ENCODE measurements at regions not wholly inside any gene's neighbourhood (a gene's known extent, or its start where the extent isn't known, plus 50 kb on each side); places are given as distances from the start of the nearest gene placed in this dataset.

DNA sequence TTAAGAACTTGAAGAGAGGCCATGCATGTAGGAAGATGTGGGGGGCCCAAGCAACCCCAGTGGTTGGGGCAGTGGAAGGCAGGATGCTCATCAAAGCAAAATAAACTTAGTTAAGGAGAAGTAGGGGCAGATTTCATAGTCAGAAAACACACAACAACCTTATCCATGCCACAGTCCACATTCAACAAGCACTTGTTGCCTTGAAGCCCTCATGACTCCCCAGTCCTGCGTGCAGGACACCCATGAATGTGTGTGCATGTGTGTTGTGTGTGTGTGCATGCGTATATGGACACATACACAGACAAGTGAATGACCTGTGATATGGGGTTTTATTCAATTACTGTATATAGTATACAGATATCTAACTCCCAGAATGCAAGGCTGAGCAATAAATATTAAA lies 186.9 kb downstream of the PSMG1 start:
- TF ChIP-seq PPARA (CRISPR knock-in tag; IDR thresholded peaks at IDR 0.05; ENCODE audit: borderline replicate concordance) (no peak), CSDC2 (CRISPR knock-in tag; IDR thresholded peaks at IDR 0.05) (no peak), ZFP3 (CRISPR knock-in tag; IDR thresholded peaks at IDR 0.05) (no peak), RARB (CRISPR knock-in tag; IDR thresholded peaks at IDR 0.05) (no peak), PATZ1 (CRISPR knock-in tag; IDR thresholded peaks at IDR 0.05; ENCODE audit: borderline replicate concordance) (no peak), GLIS3 (CRISPR knock-in tag; IDR thresholded peaks at IDR 0.05) (no peak), ISL1 (CRISPR knock-in tag; IDR thresholded peaks at IDR 0.05) (no peak), ZC3H10 (CRISPR knock-in tag; IDR thresholded peaks at IDR 0.05) (no peak), OSR1 (CRISPR knock-in tag; IDR thresholded peaks at IDR 0.05) (no peak), ESRRG (CRISPR knock-in tag; IDR thresholded peaks at IDR 0.05) (no peak), ZFP30 (CRISPR knock-in tag; IDR thresholded peaks at IDR 0.05) (no peak), BACH2 (CRISPR knock-in tag; IDR thresholded peaks at IDR 0.05; ENCODE audit: borderline replicate concordance) (no peak)
- ATAC-seq, result no peak

DNA sequence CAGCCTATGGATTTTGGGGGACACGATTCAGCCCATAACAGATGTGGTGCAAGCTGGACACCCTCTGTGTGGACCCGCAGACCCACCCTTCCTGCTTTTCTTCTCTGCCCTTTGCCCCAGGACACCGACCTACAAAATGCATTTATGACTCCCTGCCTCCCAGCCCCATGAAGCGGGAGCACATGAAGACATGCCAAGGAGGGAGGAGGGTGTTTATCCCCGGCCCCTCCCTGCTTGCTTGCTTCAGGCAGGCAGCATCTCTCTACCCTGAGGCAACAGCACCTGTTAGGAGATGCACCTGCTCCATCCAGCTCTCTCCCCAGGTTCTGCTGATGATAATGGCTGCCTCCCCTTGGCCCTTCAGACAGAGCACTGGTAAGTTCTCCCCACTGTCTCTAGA lies 187.5 kb downstream of the PSMG1 start:
- no peak for ATAC-seq
- TF ChIP-seq ZC3H10 (CRISPR knock-in tag; IDR thresholded peaks at IDR 0.05) (no peak), CSRNP3 (CRISPR knock-in tag; IDR thresholded peaks at IDR 0.05) (no peak), ZNF70 (CRISPR knock-in tag; IDR thresholded peaks at IDR 0.05) (no peak), OSR1 (CRISPR knock-in tag; IDR thresholded peaks at IDR 0.05) (no peak), ZNF565 (CRISPR knock-in tag; conservative IDR thresholded peaks at IDR 0.05; ENCODE audit: low read depth) (no peak), ESRRG (CRISPR knock-in tag; IDR thresholded peaks at IDR 0.05) (no peak), ARNTL (CRISPR knock-in tag; IDR thresholded peaks at IDR 0.05; ENCODE audit: borderline replicate concordance, low read depth) (no peak), RARB (CRISPR knock-in tag; IDR thresholded peaks at IDR 0.05) (no peak), ISL1 (CRISPR knock-in tag; IDR thresholded peaks at IDR 0.05) (no peak), ZFP3 (CRISPR knock-in tag; IDR thresholded peaks at IDR 0.05) (no peak), ZFP30 (CRISPR knock-in tag; IDR thresholded peaks at IDR 0.05) (no peak), TCF4 (CRISPR knock-in tag; IDR thresholded peaks at IDR 0.05; ENCODE audit: borderline replicate concordance) (no peak), PPARA (CRISPR knock-in tag; IDR thresholded peaks at IDR 0.05; ENCODE audit: borderline replicate concordance) (no peak), TOX (CRISPR knock-in tag; IDR thresholded peaks at IDR 0.05; ENCODE audit: borderline replicate concordance) (no peak), SNAI2 (CRISPR knock-in tag; IDR thresholded peaks at IDR 0.05) (no peak), ZNF8 (CRISPR knock-in tag; IDR thresholded peaks at IDR 0.05) (no peak), BACH2 (CRISPR knock-in tag; IDR thresholded peaks at IDR 0.05; ENCODE audit: borderline replicate concordance) (no peak)
- TF ChIP-seq, protein P1, sequence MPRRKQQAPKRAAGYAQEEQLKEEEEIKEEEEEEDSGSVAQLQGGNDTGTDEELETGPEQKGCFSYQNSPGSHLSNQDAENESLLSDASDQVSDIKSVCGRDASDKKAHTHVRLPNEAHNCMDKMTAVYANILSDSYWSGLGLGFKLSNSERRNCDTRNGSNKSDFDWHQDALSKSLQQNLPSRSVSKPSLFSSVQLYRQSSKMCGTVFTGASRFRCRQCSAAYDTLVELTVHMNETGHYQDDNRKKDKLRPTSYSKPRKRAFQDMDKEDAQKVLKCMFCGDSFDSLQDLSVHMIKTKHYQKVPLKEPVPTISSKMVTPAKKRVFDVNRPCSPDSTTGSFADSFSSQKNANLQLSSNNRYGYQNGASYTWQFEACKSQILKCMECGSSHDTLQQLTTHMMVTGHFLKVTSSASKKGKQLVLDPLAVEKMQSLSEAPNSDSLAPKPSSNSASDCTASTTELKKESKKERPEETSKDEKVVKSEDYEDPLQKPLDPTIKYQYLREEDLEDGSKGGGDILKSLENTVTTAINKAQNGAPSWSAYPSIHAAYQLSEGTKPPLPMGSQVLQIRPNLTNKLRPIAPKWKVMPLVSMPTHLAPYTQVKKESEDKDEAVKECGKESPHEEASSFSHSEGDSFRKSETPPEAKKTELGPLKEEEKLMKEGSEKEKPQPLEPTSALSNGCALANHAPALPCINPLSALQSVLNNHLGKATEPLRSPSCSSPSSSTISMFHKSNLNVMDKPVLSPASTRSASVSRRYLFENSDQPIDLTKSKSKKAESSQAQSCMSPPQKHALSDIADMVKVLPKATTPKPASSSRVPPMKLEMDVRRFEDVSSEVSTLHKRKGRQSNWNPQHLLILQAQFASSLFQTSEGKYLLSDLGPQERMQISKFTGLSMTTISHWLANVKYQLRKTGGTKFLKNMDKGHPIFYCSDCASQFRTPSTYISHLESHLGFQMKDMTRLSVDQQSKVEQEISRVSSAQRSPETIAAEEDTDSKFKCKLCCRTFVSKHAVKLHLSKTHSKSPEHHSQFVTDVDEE (CRISPR knock-in tag; IDR thresholded peaks at IDR 0.05), result no peak
- TF ChIP-seq, protein P2, sequence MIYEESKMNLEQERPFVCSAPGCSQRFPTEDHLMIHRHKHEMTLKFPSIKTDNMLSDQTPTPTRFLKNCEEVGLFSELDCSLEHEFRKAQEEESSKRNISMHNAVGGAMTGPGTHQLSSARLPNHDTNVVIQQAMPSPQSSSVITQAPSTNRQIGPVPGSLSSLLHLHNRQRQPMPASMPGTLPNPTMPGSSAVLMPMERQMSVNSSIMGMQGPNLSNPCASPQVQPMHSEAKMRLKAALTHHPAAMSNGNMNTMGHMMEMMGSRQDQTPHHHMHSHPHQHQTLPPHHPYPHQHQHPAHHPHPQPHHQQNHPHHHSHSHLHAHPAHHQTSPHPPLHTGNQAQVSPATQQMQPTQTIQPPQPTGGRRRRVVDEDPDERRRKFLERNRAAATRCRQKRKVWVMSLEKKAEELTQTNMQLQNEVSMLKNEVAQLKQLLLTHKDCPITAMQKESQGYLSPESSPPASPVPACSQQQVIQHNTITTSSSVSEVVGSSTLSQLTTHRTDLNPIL (CRISPR knock-in tag; IDR thresholded peaks at IDR 0.05; ENCODE audit: low read depth), result no peak

DNA sequence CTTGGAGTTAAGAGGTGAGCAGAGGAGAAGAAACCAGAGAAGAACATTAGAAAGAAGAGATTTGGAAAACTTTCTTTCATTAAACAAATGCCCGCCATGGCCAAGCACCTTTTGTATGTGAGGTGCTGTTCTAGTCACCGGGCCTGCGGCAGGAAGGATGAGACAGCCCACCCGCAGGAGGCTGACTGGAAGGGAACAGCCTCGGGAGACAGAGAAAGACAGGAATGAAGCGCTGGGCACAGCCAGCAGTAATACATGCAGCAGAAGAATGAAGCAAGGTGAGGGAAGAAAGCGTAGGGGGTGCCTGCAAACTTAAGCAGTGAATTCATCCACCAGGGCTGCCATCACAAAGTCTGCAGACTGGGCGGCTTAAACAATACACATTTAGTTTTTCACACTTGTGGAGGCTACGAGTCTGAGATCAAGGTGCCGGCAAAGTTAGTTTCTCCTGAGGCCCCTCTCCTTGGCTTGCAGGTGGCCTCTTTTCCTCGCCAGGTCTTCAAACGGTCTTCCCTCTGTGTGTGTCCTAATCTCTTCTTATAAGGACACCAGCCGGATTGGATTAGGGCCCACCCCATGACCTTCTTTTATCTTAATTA lies 188.1 kb downstream of the PSMG1 start:
- TF ChIP-seq CSRNP3 (CRISPR knock-in tag; IDR thresholded peaks at IDR 0.05) (no peak), ZFP30 (CRISPR knock-in tag; IDR thresholded peaks at IDR 0.05) (no peak), ISL1 (CRISPR knock-in tag; IDR thresholded peaks at IDR 0.05) (no peak)
- TF ChIP-seq, protein P3, sequence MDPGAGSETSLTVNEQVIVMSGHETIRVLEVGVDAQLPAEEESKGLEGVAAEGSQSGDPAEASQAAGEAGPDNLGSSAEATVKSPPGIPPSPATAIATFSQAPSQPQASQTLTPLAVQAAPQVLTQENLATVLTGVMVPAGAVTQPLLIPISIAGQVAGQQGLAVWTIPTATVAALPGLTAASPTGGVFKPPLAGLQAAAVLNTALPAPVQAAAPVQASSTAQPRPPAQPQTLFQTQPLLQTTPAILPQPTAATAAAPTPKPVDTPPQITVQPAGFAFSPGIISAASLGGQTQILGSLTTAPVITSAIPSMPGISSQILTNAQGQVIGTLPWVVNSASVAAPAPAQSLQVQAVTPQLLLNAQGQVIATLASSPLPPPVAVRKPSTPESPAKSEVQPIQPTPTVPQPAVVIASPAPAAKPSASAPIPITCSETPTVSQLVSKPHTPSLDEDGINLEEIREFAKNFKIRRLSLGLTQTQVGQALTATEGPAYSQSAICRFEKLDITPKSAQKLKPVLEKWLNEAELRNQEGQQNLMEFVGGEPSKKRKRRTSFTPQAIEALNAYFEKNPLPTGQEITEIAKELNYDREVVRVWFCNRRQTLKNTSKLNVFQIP (CRISPR knock-in tag; IDR thresholded peaks at IDR 0.05; ENCODE audit: borderline replicate concordance, low read depth), result no peak

More for the DNA sequence above, 188.1 kb downstream of the PSMG1 start:
- ATAC-seq, result no peak
